HEK293 (cell line): ENCODE measurements at regions not wholly inside any gene's neighbourhood (a gene's known extent, or its start where the extent isn't known, plus 50 kb on each side); places are given as distances from the start of the nearest gene placed in this dataset.
"Not testable (repeated sequence)": the region's sequence is repeated elsewhere in the genome, so short reads cannot be mapped to it uniquely, and the experiment has no call there.

Source experiments
- CTCF ChIA-PET: fragments of 350-600 bp; formaldehyde crosslinking; extraction: SDS; loops from one replicate; lab custom pipeline; 2021; ENCODE audit warnings: antibody characterized with exemption; lab: Yijun Ruan, JAX
- POLR2A ChIA-PET: fragments of 300-600 bp; formaldehyde crosslinking; extraction: SDS; loops from one replicate; lab custom pipeline; 2020; ENCODE audit warnings: antibody characterized with exemption, inconsistent platforms; lab: Yijun Ruan, JAX
- H3K27ac ChIP-seq: fragments of 200-500 bp; sonication (Bioruptor generic); 2 replicates; pipeline ENCODE4 v1.5.1; 2014; ENCODE audit warnings: low read depth, low read length, control low read depth, inconsistent platforms; ENCODE audit errors: extremely low read depth
- H3K36me3 ChIP-seq, 2 experiments: fragments of 200-500 bp in 1 of 2; sonication (Bioruptor generic) in 1 of 2; 1 replicate in 1 of 2; 2 replicates in 1 of 2; pipeline ENCODE4 v1.5.1; 2014 to 2017; ENCODE audit warnings: inconsistent platforms in 2 of 2, low read length in 2 of 2; ENCODE audit not compliant: control insufficient read depth in 2 of 2, insufficient read depth in 1 of 2
- H3K4me1 ChIP-seq: fragments of 200-500 bp; sonication (Bioruptor generic); 2 replicates; pipeline ENCODE4 v1.5.1; 2014; ENCODE audit warnings: mild to moderate bottlenecking, low read length, inconsistent platforms; ENCODE audit not compliant: control insufficient read depth, insufficient read depth
- H3K4me3 ChIP-seq: 2 replicates; pipeline ENCODE4 v1.5.1; 2011; ENCODE audit warnings: low read depth, mild to moderate bottlenecking, control low read depth, low read length, moderate library complexity
- H3K9me3 ChIP-seq: fragments of 200-500 bp; sonication (Bioruptor generic); 2 replicates; pipeline ENCODE4 v1.5.1; 2014; ENCODE audit warnings: low read depth, low read length, inconsistent platforms; ENCODE audit not compliant: control insufficient read depth, insufficient read depth
- EGR2 ChIP-seq: fragments of 450-650 bp; formaldehyde crosslinking; IDR thresholded peaks from 2 replicates; pipeline ENCODE4 v1.5.1; 2016; ENCODE audit warnings: low read depth, missing biosample characterization, missing genetic modification characterization
- FEZF1 ChIP-seq: fragments of 450-650 bp; formaldehyde crosslinking; IDR thresholded peaks from 2 replicates; pipeline ENCODE4 v1.5.1; 2016; ENCODE audit warnings: missing biosample characterization, missing genetic modification characterization
- GLIS1 ChIP-seq: fragments of 450-650 bp; formaldehyde crosslinking; IDR thresholded peaks from 2 replicates; pipeline ENCODE4 v1.5.1; 2016; ENCODE audit warnings: missing biosample characterization, missing genetic modification characterization
- MZF1 ChIP-seq: fragments of 450-650 bp; formaldehyde crosslinking; IDR thresholded peaks from 2 replicates; pipeline ENCODE4 v1.5.1; 2017; ENCODE audit warnings: missing biosample characterization, missing genetic modification characterization, borderline replicate concordance
- RBAK ChIP-seq: fragments of 450-650 bp; formaldehyde crosslinking; IDR thresholded peaks from 2 replicates; pipeline ENCODE4 v1.5.1; 2016; ENCODE audit warnings: missing biosample characterization, missing genetic modification characterization
- ZFHX2 ChIP-seq: fragments of 450-650 bp; formaldehyde crosslinking; conservative IDR thresholded peaks from 2 replicates; pipeline ENCODE4 v1.5.1; 2016; ENCODE audit warnings: missing biosample characterization, missing genetic modification characterization
- ZIC2 ChIP-seq: fragments of 450-650 bp; formaldehyde crosslinking; IDR thresholded peaks from 2 replicates; pipeline ENCODE4 v1.5.1; 2016; ENCODE audit warnings: missing biosample characterization, missing genetic modification characterization
- ZNF114 ChIP-seq: fragments of 450-650 bp; formaldehyde crosslinking; IDR thresholded peaks from 2 replicates; pipeline ENCODE4 v1.5.0; 2017; ENCODE audit warnings: missing biosample characterization, missing genetic modification characterization
- ZNF146 ChIP-seq: fragments of 450-650 bp; formaldehyde crosslinking; IDR thresholded peaks from 2 replicates; pipeline ENCODE4 v1.5.1; 2016; ENCODE audit warnings: missing biosample characterization, missing genetic modification characterization
- ZNF292 ChIP-seq: fragments of 450-650 bp; formaldehyde crosslinking; IDR thresholded peaks from 2 replicates; pipeline ENCODE4 v1.5.1; 2016; ENCODE audit warnings: low read depth, missing biosample characterization, missing genetic modification characterization, borderline replicate concordance
- ZNF391 ChIP-seq: fragments of 450-650 bp; formaldehyde crosslinking; IDR thresholded peaks from 2 replicates; pipeline ENCODE4 v1.5.1; 2016; ENCODE audit warnings: low read depth, missing biosample characterization, missing genetic modification characterization, borderline replicate concordance
- ZNF394 ChIP-seq: fragments of 450-650 bp; formaldehyde crosslinking; IDR thresholded peaks from 2 replicates; pipeline ENCODE4 v1.5.1; 2016; ENCODE audit warnings: missing biosample characterization, missing genetic modification characterization, mild to moderate bottlenecking, moderate library complexity, borderline replicate concordance
- ZNF555 ChIP-seq: fragments of 450-650 bp; formaldehyde crosslinking; conservative IDR thresholded peaks from 2 replicates; pipeline ENCODE4 v1.5.1; 2017; ENCODE audit warnings: missing biosample characterization, mild to moderate bottlenecking, missing genetic modification characterization, inconsistent platforms
- ZNF792 ChIP-seq: fragments of 450-650 bp; formaldehyde crosslinking; IDR thresholded peaks from 2 replicates; pipeline ENCODE4 v1.5.1; 2016; ENCODE audit warnings: missing biosample characterization, missing genetic modification characterization
- ZNF830 ChIP-seq: fragments of 450-650 bp; IDR thresholded peaks from 2 replicates; pipeline ENCODE4 v1.5.0; 2018; ENCODE audit warnings: missing biosample characterization, missing genetic modification characterization, low read depth, mild to moderate bottlenecking, moderate library complexity
- TF ChIP-seq, protein P1 (sequence below): fragments of 450-650 bp; formaldehyde crosslinking; IDR thresholded peaks from 2 replicates; pipeline ENCODE4 v1.5.1; 2016; ENCODE audit warnings: missing biosample characterization, missing genetic modification characterization
- TF ChIP-seq, protein P2 (sequence below): fragments of 450-650 bp; formaldehyde crosslinking; IDR thresholded peaks from 2 replicates; pipeline ENCODE4 v1.5.1; 2017; ENCODE audit warnings: missing biosample characterization, missing genetic modification characterization
- TF ChIP-seq, protein P3 (sequence below): fragments of 450-650 bp; IDR thresholded peaks from 2 replicates; pipeline ENCODE4 v1.5.1; 2018; ENCODE audit warnings: missing biosample characterization, missing genetic modification characterization
- TF ChIP-seq, protein P4 (sequence below): fragments of 450-650 bp; formaldehyde crosslinking; IDR thresholded peaks from 2 replicates; pipeline ENCODE4 v1.5.1; 2016; ENCODE audit warnings: missing biosample characterization, missing genetic modification characterization

DNA sequence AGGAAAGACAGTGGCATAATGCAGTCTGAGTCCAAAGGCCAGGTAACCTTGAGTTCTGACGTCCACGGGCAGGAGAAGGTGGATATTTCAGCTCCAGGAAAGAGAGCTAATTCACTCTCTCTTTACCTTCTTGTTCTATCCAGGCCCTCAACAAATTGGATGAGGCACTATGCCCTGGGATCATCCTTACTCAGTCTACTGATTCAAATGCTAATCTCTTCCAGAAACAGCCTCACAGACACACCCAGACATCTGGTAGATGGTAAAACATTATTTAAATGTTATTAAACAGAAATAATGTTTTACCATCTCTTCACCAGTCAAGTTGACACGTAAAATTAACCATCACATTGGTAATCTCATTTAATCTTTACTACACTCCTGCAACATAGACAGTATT is 73.0 kb downstream of the RBM11 start (continued):
- TF ChIP-seq MZF1 (tag by site-specific recombination) = no peak

DNA sequence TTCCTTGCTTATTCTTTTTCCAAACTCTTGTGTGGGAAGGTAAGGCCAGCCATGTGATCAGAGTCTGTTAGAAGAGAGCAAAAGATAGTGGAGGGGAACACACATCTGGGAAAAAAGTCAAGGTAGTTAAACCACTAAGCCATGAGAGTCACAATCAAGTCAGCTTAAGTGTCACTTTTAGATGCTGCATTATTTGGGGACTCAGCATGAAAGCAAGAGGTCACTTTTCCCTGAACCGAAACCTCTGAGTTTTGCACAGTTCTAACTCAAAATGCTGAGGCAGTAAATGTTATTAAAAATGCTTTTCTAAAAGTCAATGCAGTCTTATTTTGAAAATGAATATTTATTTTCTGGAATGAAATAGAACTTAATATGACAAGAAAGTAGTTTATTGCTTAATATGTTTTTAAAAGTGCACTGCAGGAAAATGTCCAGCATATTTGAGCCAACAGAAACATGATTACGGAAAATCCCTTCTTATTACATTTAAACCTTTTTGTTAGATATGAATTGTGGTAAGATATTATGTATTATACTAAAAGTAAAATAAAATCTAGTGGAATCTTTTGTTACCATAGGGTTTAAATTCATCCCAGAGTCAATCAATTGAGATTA is 69.3 kb downstream of the RBM11 start:
- POLR2A ChIA-PET = no interaction called here
- no peak overlapping the region for H3K27ac ChIP-seq
- H3K4me1 ChIP-seq = no peaks in the 10 kb centered on the region
- CTCF ChIA-PET = no interaction called here
- TF ChIP-seq ZNF114 (tag by site-specific recombination) = no peak
- no peak for TF ChIP-seq ZFHX2
- TF ChIP-seq ZNF394 (tag by site-specific recombination) = no peak
- TF ChIP-seq ZNF391 (tag by site-specific recombination) = no peak
- TF ChIP-seq EGR2 = no peak
- TF ChIP-seq FEZF1 = no peak
- TF ChIP-seq RBAK (tag by site-specific recombination) = no peak
- no peak for TF ChIP-seq ZIC2 (tag by site-specific recombination)
- TF ChIP-seq, protein P1, sequence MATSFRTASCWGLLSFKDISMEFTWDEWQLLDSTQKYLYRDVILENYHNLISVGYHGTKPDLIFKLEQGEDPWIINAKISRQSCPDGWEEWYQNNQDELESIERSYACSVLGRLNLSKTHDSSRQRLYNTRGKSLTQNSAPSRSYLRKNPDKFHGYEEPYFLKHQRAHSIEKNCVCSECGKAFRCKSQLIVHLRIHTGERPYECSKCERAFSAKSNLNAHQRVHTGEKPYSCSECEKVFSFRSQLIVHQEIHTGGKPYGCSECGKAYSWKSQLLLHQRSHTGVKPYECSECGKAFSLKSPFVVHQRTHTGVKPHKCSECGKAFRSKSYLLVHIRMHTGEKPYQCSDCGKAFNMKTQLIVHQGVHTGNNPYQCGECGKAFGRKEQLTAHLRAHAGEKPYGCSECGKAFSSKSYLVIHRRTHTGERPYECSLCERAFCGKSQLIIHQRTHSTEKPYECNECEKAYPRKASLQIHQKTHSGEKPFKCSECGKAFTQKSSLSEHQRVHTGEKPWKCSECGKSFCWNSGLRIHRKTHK (tag by site-specific recombination) = no peak
- TF ChIP-seq, protein P2, sequence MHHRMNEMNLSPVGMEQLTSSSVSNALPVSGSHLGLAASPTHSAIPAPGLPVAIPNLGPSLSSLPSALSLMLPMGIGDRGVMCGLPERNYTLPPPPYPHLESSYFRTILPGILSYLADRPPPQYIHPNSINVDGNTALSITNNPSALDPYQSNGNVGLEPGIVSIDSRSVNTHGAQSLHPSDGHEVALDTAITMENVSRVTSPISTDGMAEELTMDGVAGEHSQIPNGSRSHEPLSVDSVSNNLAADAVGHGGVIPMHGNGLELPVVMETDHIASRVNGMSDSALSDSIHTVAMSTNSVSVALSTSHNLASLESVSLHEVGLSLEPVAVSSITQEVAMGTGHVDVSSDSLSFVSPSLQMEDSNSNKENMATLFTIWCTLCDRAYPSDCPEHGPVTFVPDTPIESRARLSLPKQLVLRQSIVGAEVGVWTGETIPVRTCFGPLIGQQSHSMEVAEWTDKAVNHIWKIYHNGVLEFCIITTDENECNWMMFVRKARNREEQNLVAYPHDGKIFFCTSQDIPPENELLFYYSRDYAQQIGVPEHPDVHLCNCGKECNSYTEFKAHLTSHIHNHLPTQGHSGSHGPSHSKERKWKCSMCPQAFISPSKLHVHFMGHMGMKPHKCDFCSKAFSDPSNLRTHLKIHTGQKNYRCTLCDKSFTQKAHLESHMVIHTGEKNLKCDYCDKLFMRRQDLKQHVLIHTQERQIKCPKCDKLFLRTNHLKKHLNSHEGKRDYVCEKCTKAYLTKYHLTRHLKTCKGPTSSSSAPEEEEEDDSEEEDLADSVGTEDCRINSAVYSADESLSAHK (tag by site-specific recombination) = no peak
- TF ChIP-seq ZNF555 (tag by site-specific recombination) = no peak
- TF ChIP-seq ZNF292 (tag by site-specific recombination) = no peak
- TF ChIP-seq ZNF830 = no peak
- TF ChIP-seq, protein P3, sequence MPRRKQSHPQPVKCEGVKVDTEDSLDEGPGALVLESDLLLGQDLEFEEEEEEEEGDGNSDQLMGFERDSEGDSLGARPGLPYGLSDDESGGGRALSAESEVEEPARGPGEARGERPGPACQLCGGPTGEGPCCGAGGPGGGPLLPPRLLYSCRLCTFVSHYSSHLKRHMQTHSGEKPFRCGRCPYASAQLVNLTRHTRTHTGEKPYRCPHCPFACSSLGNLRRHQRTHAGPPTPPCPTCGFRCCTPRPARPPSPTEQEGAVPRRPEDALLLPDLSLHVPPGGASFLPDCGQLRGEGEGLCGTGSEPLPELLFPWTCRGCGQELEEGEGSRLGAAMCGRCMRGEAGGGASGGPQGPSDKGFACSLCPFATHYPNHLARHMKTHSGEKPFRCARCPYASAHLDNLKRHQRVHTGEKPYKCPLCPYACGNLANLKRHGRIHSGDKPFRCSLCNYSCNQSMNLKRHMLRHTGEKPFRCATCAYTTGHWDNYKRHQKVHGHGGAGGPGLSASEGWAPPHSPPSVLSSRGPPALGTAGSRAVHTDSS = no peak
- TF ChIP-seq, all 188 proteins: peak for 0
- Histone ChIP-seq H3K9me3 (no peaks in the 10 kb centered on the region), H3K36me3 (no peaks in the 10 kb centered on the region), H3K4me3 (no peak overlapping the region)

DNA sequence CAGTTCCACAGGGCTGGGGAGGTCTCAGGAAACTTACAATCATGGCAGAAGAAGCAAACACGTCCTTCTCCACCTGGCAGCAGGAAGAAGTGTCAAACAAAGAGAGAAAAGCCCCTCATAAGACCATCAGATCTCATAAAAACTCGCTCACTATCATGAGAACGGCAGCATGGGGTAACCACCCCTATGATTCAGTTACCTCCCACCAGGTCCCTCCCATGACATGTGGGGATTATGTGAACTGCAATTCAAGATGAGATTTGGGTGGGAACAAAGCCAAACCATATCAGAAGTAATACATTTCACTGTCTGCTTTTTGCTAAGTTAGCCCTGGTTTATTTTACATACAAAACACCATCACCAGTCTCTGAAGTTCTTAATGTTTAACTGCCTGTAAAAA is 68.5 kb downstream of the RBM11 start:
- Histone ChIP-seq H3K27ac (no peak overlapping the region), H3K4me3 (no peak overlapping the region), H3K9me3 (no peaks in the 10 kb centered on the region), H3K36me3 (no peaks in the 10 kb centered on the region), H3K4me1 (no peaks in the 10 kb centered on the region)
- ChIA-PET POLR2A (no interaction called here), CTCF (no interaction called here)
- peak; percentile 76 for TF ChIP-seq GLIS1 (tag by site-specific recombination)
- no peak for TF ChIP-seq ZNF792 (tag by site-specific recombination)
- TF ChIP-seq, protein P4, sequence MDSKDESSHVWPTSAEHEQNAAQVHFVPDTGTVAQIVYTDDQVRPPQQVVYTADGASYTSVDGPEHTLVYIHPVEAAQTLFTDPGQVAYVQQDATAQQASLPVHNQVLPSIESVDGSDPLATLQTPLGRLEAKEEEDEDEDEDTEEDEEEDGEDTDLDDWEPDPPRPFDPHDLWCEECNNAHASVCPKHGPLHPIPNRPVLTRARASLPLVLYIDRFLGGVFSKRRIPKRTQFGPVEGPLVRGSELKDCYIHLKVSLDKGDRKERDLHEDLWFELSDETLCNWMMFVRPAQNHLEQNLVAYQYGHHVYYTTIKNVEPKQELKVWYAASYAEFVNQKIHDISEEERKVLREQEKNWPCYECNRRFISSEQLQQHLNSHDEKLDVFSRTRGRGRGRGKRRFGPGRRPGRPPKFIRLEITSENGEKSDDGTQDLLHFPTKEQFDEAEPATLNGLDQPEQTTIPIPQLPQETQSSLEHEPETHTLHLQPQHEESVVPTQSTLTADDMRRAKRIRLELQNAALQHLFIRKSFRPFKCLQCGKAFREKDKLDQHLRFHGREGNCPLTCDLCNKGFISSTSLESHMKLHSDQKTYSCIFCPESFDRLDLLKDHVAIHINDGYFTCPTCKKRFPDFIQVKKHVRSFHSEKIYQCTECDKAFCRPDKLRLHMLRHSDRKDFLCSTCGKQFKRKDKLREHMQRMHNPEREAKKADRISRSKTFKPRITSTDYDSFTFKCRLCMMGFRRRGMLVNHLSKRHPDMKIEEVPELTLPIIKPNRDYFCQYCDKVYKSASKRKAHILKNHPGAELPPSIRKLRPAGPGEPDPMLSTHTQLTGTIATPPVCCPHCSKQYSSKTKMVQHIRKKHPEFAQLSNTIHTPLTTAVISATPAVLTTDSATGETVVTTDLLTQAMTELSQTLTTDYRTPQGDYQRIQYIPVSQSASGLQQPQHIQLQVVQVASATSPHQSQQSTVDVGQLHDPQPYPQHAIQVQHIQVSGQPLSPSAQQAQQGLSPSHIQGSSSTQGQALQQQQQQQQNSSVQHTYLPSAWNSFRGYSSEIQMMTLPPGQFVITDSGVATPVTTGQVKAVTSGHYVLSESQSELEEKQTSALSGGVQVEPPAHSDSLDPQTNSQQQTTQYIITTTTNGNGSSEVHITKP = peak; percentile 87
- no peak for TF ChIP-seq ZNF146 (tag by site-specific recombination)

DNA sequence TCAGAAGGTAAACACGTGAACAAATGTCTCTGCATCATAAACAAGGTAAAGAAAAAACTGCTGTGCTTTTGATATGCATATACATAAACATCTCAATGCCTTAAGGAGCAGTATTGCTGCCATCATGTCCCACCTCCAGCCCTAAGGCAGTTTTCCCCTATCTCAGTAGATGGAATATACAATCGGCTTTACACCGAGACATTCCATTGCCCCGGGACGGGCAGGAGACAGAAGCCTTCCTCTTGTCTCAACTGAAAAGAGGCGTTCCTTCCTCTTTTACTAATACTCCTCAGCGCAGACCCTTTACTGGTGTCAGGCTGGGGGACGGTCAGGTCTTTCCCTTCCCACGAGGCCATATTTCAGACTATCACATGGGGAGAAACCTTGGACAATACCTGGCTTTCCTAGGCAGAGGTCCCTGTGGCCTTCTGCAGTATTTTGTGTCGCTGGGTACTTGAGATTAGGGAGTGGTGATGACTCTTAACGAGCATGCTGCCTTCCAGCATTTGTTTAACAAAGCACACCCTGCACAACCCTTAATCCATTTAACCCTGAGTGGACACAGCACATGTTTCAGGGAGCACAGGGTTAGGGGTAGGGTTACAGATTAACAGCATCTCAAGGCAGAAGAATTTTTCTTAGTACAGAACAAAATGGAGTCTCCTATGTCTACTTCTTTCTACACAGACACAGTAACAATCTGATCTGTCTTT is 65.4 kb downstream of the RBM11 start:
- H3K4me1 ChIP-seq, H3K36me3 ChIP-seq, H3K9me3 ChIP-seq, CTCF ChIA-PET, POLR2A ChIA-PET, H3K4me3 ChIP-seq, H3K27ac ChIP-seq: not testable (repeated sequence)
